BJ (cell line): ENCODE measurements at regions not wholly inside any gene's neighbourhood (a gene's known extent, or its start where the extent isn't known, plus 50 kb on each side); places are given as distances from the start of the nearest gene placed in this dataset.

ENCODE experiments used
- CTCF ChIA-PET: fragments of 350-600 bp; formaldehyde crosslinking; extraction: SDS; loops from one replicate; lab custom pipeline; 2021; ENCODE audit warnings: antibody characterized with exemption, inconsistent platforms; lab: Yijun Ruan, JAX
- POLR2A ChIA-PET: fragments of 300-600 bp; sonication (Branson Sonifier 250); formaldehyde crosslinking; extraction: SDS; loops from one replicate; lab custom pipeline; 2021; ENCODE audit warnings: antibody characterized with exemption; lab: Charles Lee
- DNase-seq: peaks from one replicate; pipeline ENCODE4 v3.0.0-alpha.2; 2011; ENCODE audit warnings: low read depth
- H3K27me3 ChIP-seq: 2 replicates; pipeline ENCODE4 v1.6.0; 2011; ENCODE audit warnings: low read length; ENCODE audit not compliant: control insufficient read depth, insufficient read depth
- H3K36me3 ChIP-seq: 2 replicates; pipeline ENCODE4 v1.5.1; 2011; ENCODE audit warnings: low read length; ENCODE audit not compliant: control insufficient read depth, insufficient read depth
- H3K4me3 ChIP-seq: 2 replicates; pipeline ENCODE4 v1.5.1; 2011; ENCODE audit warnings: low read depth, mild to moderate bottlenecking, control low read depth, low read length
- CTCF ChIP-seq: IDR thresholded peaks from 2 replicates; pipeline ENCODE4 v1.5.1; 2011; ENCODE audit warnings: low read depth, mild to moderate bottlenecking, control low read depth, inconsistent platforms, low read length, moderate library complexity; ENCODE audit not compliant: insufficient read depth

GRCh38 chr12:19652386-19652785, 213.1 kb downstream of the AEBP2 start:
- ChIA-PET POLR2A (interaction anchor here (0.7 kb wide), 2 partner anchors 87 to 493 kb away, joined by 3 read pairs; no protein-coding TSS in a partner anchor), CTCF (interaction anchor here (1.3 kb wide), 1 partner anchor 9 kb away, joined by 3 read pairs; no protein-coding TSS in a partner anchor)
- H3K4me3 ChIP-seq = no peak overlapping the region
- TF ChIP-seq CTCF = no peak
- no peaks in the 10 kb centered on the region for H3K36me3 ChIP-seq
- DNase-seq = no peak
- H3K27me3 ChIP-seq = no peaks in the 10 kb centered on the region

GRCh38 chr12:19654650-19655376, 215.5 kb downstream of the AEBP2 start:
- Histone ChIP-seq H3K36me3 (no peaks in the 10 kb centered on the region), H3K4me3 (no peak overlapping the region), H3K27me3 (no peaks in the 10 kb centered on the region)
- no peak for TF ChIP-seq CTCF
- ChIA-PET CTCF (interaction anchor here (0.6 kb wide), 1 partner anchor 62 kb away, joined by 4 read pairs; no protein-coding TSS in a partner anchor), POLR2A (no interaction called here)
- peak; percentile 55 for DNase-seq

DNA sequence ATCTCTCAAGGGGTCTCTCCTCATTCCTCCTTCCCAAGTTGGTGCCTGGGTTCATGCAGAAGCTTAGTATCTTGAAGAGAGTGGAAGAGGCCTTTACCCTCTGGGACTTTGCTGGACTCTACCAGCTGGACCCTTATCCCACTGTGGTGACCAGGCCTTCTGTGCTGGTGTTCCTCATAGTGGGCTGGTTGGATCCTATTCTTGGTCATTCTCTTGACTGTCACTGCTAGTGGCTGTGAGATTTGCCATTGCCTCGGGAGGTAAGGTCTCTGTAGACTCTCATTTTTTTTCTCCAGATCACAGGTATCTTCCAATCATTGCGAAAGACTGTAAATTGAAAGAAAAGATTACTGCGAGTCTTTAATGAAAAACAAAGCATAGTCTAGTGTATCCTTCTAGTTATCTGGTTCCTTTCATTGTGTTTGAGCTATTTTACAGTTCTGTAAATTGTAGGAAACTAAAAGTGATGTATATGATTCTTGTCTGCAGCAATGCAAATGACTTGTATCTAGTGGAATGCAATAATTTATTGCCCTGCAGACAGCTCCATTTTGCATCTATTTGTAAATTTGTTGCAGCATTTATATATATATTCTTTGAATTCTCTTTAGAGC, 217.9 kb downstream of the AEBP2 start:
- Histone ChIP-seq H3K4me3 (no peak overlapping the region), H3K27me3 (no peaks in the 10 kb centered on the region), H3K36me3 (no peaks in the 10 kb centered on the region)
- POLR2A ChIA-PET = no interaction called here
- CTCF ChIA-PET = interaction anchor here (0.6 kb wide), 1 partner anchor 81 kb away, joined by 5 read pairs; no protein-coding TSS in a partner anchor
- TF ChIP-seq CTCF = no peak
- DNase-seq = no peak

GRCh38 chr12:19657732-19658130, 218.4 kb downstream of the AEBP2 start:
- H3K27me3 ChIP-seq = no peaks in the 10 kb centered on the region
- ChIA-PET CTCF (interaction anchor here (0.6 kb wide), 1 partner anchor 80 kb away, joined by 5 read pairs; no protein-coding TSS in a partner anchor), POLR2A (no interaction called here)
- H3K36me3 ChIP-seq = no peaks in the 10 kb centered on the region
- H3K4me3 ChIP-seq = no peak overlapping the region
- TF ChIP-seq CTCF = no peak
- no peak for DNase-seq

- TF ChIP-seq CTCF = no peak
- H3K4me3 ChIP-seq = no peak overlapping the region
- CTCF ChIA-PET = interaction anchor here (1.5 kb wide), 1 partner anchor 15 kb away, joined by 3 read pairs; no protein-coding TSS in a partner anchor
- H3K36me3 ChIP-seq = no peaks in the 10 kb centered on the region
- DNase-seq = no peak
- no peaks in the 10 kb centered on the region for H3K27me3 ChIP-seq
- POLR2A ChIA-PET = no interaction called here
Observed at GRCh38 chr12:19659086-19659485, 219.8 kb downstream of the AEBP2 start.
